ENCODE measurements at regions not wholly inside any gene's neighbourhood (a gene's known extent, or its start where the extent isn't known, plus 50 kb on each side); places are given as distances from the start of the nearest gene placed in this dataset.

- DNase-seq (ENCODE audit: low spot score) = no peak
Observed at GRCh38 chr5:30932273-30933017, 261.0 kb upstream of the CDH6 start.

- no peak for DNase-seq (ENCODE audit: low spot score)
Observed at GRCh38 chr5:30930736-30931135, 262.8 kb upstream of the CDH6 start.

- DNase-seq (ENCODE audit: low spot score) = no peak
Observed at GRCh38 chr5:30928956-30929355, 264.5 kb upstream of the CDH6 start.

- DNase-seq (ENCODE audit: low spot score) = no peak
Observed at GRCh38 chr5:30926218-30926617, 267.3 kb upstream of the CDH6 start.

GRCh38 chr5:30921388-30921787 lies 272.1 kb upstream of the CDH6 start:
- no peak for DNase-seq (ENCODE audit: low spot score)

- no peak for DNase-seq (ENCODE audit: low spot score)
Observed at GRCh38 chr5:30918171-30918570, 275.3 kb upstream of the CDH6 start.

- no peak for DNase-seq (ENCODE audit: low spot score)
Observed at GRCh38 chr5:30908356-30908755, 285.1 kb upstream of the CDH6 start.

GRCh38 chr5:30900367-30900766 lies 293.1 kb upstream of the CDH6 start:
- DNase-seq (ENCODE audit: low spot score) = no peak

- DNase-seq (ENCODE audit: low spot score) = no peak
Observed at GRCh38 chr5:30894811-30895210, 298.7 kb upstream of the CDH6 start.

GRCh38 chr5:30891660-30892059 lies 301.8 kb upstream of the CDH6 start:
- no peak for DNase-seq (ENCODE audit: low spot score)

- no peak for DNase-seq (ENCODE audit: low spot score)
Observed at GRCh38 chr5:30890377-30890776, 303.1 kb upstream of the CDH6 start.

- DNase-seq (ENCODE audit: low spot score) = no peak
Observed at GRCh38 chr5:30880514-30880913, 313.0 kb upstream of the CDH6 start.

- no peak for DNase-seq (ENCODE audit: low spot score)
Observed at GRCh38 chr5:30879887-30880286, 313.6 kb upstream of the CDH6 start.

- no peak for DNase-seq (ENCODE audit: low spot score)
Observed at GRCh38 chr5:30878746-30879145, 314.7 kb upstream of the CDH6 start.

GRCh38 chr5:30878296-30878695 lies 315.2 kb upstream of the CDH6 start:
- DNase-seq (ENCODE audit: low spot score) = no peak

- DNase-seq (ENCODE audit: low spot score) = no peak
Observed at GRCh38 chr5:30874241-30875034, 319.0 kb upstream of the CDH6 start.

GRCh38 chr5:30871196-30871595 lies 322.3 kb upstream of the CDH6 start:
- DNase-seq (ENCODE audit: low spot score) = no peak

- no peak for DNase-seq (ENCODE audit: low spot score)
Observed at GRCh38 chr5:30867711-30868110, 325.8 kb upstream of the CDH6 start.

- no peak for DNase-seq (ENCODE audit: low spot score)
Observed at GRCh38 chr5:30866142-30866541, 327.3 kb upstream of the CDH6 start.

GRCh38 chr5:30856242-30856641 lies 337.2 kb upstream of the CDH6 start:
- DNase-seq (ENCODE audit: low spot score) = no peak

- no peak for DNase-seq (ENCODE audit: low spot score)
Observed at GRCh38 chr5:30853158-30853557, 340.3 kb upstream of the CDH6 start.

- no peak for DNase-seq (ENCODE audit: low spot score)
Observed at GRCh38 chr5:30850866-30851265, 342.6 kb upstream of the CDH6 start.

GRCh38 chr5:30849931-30850710 lies 343.4 kb upstream of the CDH6 start:
- no peak for DNase-seq (ENCODE audit: low spot score)

All from ureter (tissue), 1 donor.